ENCODE measurements at regions not wholly inside any gene's neighbourhood (a gene's known extent, or its start where the extent isn't known, plus 50 kb on each side); places are given as distances from the start of the nearest gene placed in this dataset.

DNA sequence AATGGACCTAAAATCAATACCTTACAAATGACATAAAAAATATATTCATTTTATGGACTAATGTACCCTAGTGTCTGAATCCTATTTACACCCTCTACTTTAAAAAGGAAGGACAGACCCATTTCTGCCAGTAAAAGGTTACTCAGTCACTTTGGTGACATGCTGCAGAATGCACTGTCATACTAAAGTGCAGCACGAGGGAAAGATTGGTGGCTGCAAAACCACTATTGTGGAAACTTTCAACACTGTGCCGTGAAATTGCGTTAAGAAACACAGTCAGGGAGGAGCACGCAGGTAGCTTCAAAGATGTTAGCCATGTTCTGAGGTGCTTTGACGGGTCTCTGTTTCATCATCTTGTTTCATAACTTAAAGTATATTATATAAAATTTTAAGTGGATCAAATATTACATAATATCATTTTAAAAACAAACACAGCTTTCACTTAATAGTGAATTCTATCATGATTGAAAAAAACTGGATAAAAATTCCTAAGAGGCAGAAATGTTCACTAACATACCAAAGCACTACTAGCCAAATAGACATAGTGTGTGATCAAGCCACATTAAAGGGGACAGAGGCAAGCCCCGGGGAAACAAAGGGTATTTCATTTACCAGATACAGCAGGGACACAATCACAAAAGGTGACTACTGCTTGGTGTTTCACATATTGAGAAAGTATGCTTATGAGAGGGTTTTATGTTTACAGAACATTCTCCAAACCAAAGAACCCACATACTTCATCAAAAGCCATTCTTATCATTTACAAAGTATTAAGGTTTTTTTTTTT, 330.8 kb upstream of the SOX5 start:
- TF ChIP-seq CTCF (IDR thresholded peaks at IDR 0.05; ENCODE audit: insufficient read depth, low read depth, low read length) (no peak), EZH2 (IDR thresholded peaks at IDR 0.05; ENCODE audit: insufficient read depth, low read length) (no peak)
